HG02798 (cell line): ENCODE measurements at regions not wholly inside any gene's neighbourhood (a gene's known extent, or its start where the extent isn't known, plus 50 kb on each side); places are given as distances from the start of the nearest gene placed in this dataset.
"Not testable (repeated sequence)": the region's sequence is repeated elsewhere in the genome, so short reads cannot be mapped to it uniquely, and the experiment has no call there.

Experiments
- ATAC-seq: cut with Tn5 transposase; IDR thresholded peaks from one replicate; pipeline ENCODE4 v1.9.1; 2021; ENCODE audit warnings: mild to moderate bottlenecking; ENCODE audit not compliant: unreplicated experiment, poor library complexity

- ATAC-seq = no peak
Observed at GRCh38 chr9:24900179-24900578, 354.5 kb upstream of the IZUMO3 start.

GRCh38 chr9:24899463-24899862 is 353.8 kb upstream of the IZUMO3 start:
- ATAC-seq = no peak

- no peak for ATAC-seq
Observed at GRCh38 chr9:24897826-24898225, 352.1 kb upstream of the IZUMO3 start.

- ATAC-seq = no peak
Observed at GRCh38 chr9:24881361-24881760, 335.7 kb upstream of the IZUMO3 start.

GRCh38 chr9:24879591-24879990 is 333.9 kb upstream of the IZUMO3 start:
- ATAC-seq = no peak

- ATAC-seq = not testable (repeated sequence)
Observed at GRCh38 chr9:24856601-24857000, 310.9 kb upstream of the IZUMO3 start.

GRCh38 chr9:24846248-24846912 is 300.7 kb upstream of the IZUMO3 start:
- ATAC-seq = no peak

- ATAC-seq = no peak
Observed at GRCh38 chr9:24844217-24844616, 298.5 kb upstream of the IZUMO3 start.

- ATAC-seq = no peak
Observed at GRCh38 chr9:24841993-24842392, 296.3 kb upstream of the IZUMO3 start.

- no peak for ATAC-seq
Observed at GRCh38 chr9:24832307-24832706, 286.6 kb upstream of the IZUMO3 start.

- no peak for ATAC-seq
Observed at GRCh38 chr9:24828687-24829086, 283.0 kb upstream of the IZUMO3 start.

- no peak for ATAC-seq
Observed at GRCh38 chr9:24824607-24825006, 278.9 kb upstream of the IZUMO3 start.

GRCh38 chr9:24820196-24820595 is 274.5 kb upstream of the IZUMO3 start:
- ATAC-seq = no peak

GRCh38 chr9:24817756-24818155 is 272.1 kb upstream of the IZUMO3 start:
- no peak for ATAC-seq

- ATAC-seq = no peak
Observed at GRCh38 chr9:24816006-24816405, 270.3 kb upstream of the IZUMO3 start.

- no peak for ATAC-seq
Observed at GRCh38 chr9:24801344-24801743, 255.6 kb upstream of the IZUMO3 start.

- no peak for ATAC-seq
Observed at GRCh38 chr9:24793787-24794186, 248.1 kb upstream of the IZUMO3 start.

- ATAC-seq = no peak
Observed at GRCh38 chr9:24776226-24776625, 230.5 kb upstream of the IZUMO3 start.

- not testable (repeated sequence) for ATAC-seq
Observed at GRCh38 chr9:24774199-24774598, 228.5 kb upstream of the IZUMO3 start.

- no peak for ATAC-seq
Observed at GRCh38 chr9:24766081-24766480, 220.4 kb upstream of the IZUMO3 start.

GRCh38 chr9:24765025-24765756 is 219.5 kb upstream of the IZUMO3 start:
- no peak for ATAC-seq

GRCh38 chr9:24738421-24738961 is 192.8 kb upstream of the IZUMO3 start:
- no peak for ATAC-seq
